GM19240 (cell line): ENCODE measurements at regions not wholly inside any gene's neighbourhood (a gene's known extent, or its start where the extent isn't known, plus 50 kb on each side); places are given as distances from the start of the nearest gene placed in this dataset.
"Not testable (repeated sequence)": the region's sequence is repeated elsewhere in the genome, so short reads cannot be mapped to it uniquely, and the experiment has no call there.

Experiments used
- DNase-seq: peaks from one replicate; pipeline ENCODE4 v3.0.0; 2011; ENCODE audit warnings: low spot score; ENCODE audit not compliant: insufficient read length

- no peak for DNase-seq
Measured at GRCh38 chr12:115370207-115370606, 686.2 kb upstream of the TBX3 start.

- not testable (repeated sequence) for DNase-seq
Measured at GRCh38 chr12:115366277-115366676, 682.3 kb upstream of the TBX3 start.

GRCh38 chr12:115365765-115366164 is 681.8 kb upstream of the TBX3 start:
- DNase-seq = not testable (repeated sequence)

GRCh38 chr12:115364921-115365320 is 680.9 kb upstream of the TBX3 start:
- no peak for DNase-seq

- DNase-seq = no peak
Measured at GRCh38 chr12:115362339-115362976, 678.5 kb upstream of the TBX3 start.

GRCh38 chr12:115357681-115358080 is 673.7 kb upstream of the TBX3 start:
- DNase-seq = no peak

- DNase-seq = no peak
Measured at GRCh38 chr12:115355301-115355700, 671.3 kb upstream of the TBX3 start.

GRCh38 chr12:115354007-115354890 is 670.3 kb upstream of the TBX3 start:
- DNase-seq = peak; percentile 7

GRCh38 chr12:115353467-115353866 is 669.5 kb upstream of the TBX3 start:
- DNase-seq = no peak

GRCh38 chr12:115351514-115352077 is 667.6 kb upstream of the TBX3 start:
- no peak for DNase-seq

- DNase-seq = no peak
Measured at GRCh38 chr12:115349711-115350110, 665.7 kb upstream of the TBX3 start.

GRCh38 chr12:115348301-115348700 is 664.3 kb upstream of the TBX3 start:
- no peak for DNase-seq

GRCh38 chr12:115343601-115344000 is 659.6 kb upstream of the TBX3 start:
- DNase-seq = no peak

GRCh38 chr12:115343008-115343407 is 659.0 kb upstream of the TBX3 start:
- DNase-seq = no peak

GRCh38 chr12:115341442-115341841 is 657.5 kb upstream of the TBX3 start:
- no peak for DNase-seq

- no peak for DNase-seq
Measured at GRCh38 chr12:115338566-115339294, 654.8 kb upstream of the TBX3 start.

- no peak for DNase-seq
Measured at GRCh38 chr12:115337693-115338543, 653.9 kb upstream of the TBX3 start.

GRCh38 chr12:115336506-115336905 is 652.5 kb upstream of the TBX3 start:
- no peak for DNase-seq

- DNase-seq = no peak
Measured at GRCh38 chr12:115335594-115335993, 651.6 kb upstream of the TBX3 start.

- DNase-seq = no peak
Measured at GRCh38 chr12:115335048-115335447, 651.1 kb upstream of the TBX3 start.

GRCh38 chr12:115332945-115333344 is 649.0 kb upstream of the TBX3 start:
- no peak for DNase-seq
